MG63 (cell line): ENCODE measurements at regions not wholly inside any gene's neighbourhood (a gene's known extent, or its start where the extent isn't known, plus 50 kb on each side); places are given as distances from the start of the nearest gene placed in this dataset.

Experiments
- DNase-seq: peaks from one replicate; pipeline ENCODE4 v3.0.0-alpha.2; 2020
- H3K27me3 ChIP-seq: fragments of 250-450 bp; sonication (Bioruptor Pico); 2 replicates; pipeline ENCODE4 v1.5.1; 2020; ENCODE audit warnings: mild to moderate bottlenecking, moderate library complexity
- H3K36me3 ChIP-seq: fragments of 250-450 bp; sonication (Bioruptor Pico); 2 replicates; pipeline ENCODE4 v1.5.1; 2020; ENCODE audit warnings: mild to moderate bottlenecking, moderate library complexity
- H3K4me3 ChIP-seq: fragments of 250-450 bp; sonication (Bioruptor Pico); 2 replicates; pipeline ENCODE4 v1.5.1; 2020; ENCODE audit warnings: mild to moderate bottlenecking, moderate library complexity
- H3K9me3 ChIP-seq: fragments of 250-450 bp; sonication (Bioruptor Pico); 2 replicates; pipeline ENCODE4 v1.5.1; 2020; ENCODE audit warnings: mild to moderate bottlenecking, moderate library complexity

DNA sequence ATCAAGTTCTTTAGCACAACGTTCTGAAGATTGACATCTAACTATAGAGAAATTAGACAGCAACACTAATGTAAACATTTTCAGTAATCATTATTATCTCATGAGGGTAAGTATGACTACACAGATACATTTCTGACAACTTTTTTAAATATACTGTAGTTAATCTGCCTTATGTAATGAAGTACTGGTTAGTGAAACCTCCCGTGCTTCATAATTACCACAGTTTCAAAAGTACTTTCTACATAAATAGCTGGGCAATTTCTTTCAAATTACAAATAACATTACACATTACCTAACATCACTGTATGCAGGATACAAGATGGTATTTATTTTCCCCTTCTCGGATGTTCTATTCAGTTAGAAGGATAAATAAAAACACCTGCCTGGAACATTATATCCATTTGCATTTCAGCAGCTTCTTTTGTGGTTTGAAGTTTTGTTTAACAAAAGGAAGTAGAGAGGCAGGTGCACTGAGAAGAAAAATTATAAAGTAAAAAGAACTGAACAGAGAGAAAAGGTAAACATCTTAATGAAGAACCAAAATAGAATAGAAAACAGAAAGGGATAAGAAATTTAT, 1241.5 kb upstream of the GBE1 start:
- Histone ChIP-seq H3K36me3 (no peaks in the 10 kb centered on the region), H3K4me3 (no peak overlapping the region), H3K9me3 (no peaks in the 10 kb centered on the region), H3K27me3 (no peaks in the 10 kb centered on the region)
- DNase-seq, result no peak

DNA sequence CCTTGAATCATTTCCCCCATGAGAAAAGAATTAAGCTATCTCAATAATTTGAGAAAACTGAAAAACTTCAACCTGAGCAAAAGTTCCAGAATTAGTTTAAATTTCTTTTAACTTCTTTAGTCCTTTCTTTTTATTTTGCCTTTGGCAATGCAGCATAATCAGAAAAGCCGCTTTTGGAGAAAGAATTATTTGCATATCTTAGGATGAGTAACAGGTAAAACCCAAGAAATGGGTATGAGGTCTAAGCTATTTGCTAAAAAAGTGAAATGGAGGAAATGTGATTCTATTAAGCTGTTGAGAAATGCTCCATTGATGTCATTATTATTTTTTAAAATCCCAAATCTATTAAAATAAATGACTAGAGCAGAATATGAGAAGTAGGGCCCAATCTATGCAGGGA, 1238.3 kb upstream of the GBE1 start:
- no peak for DNase-seq
- Histone ChIP-seq H3K9me3 (no peaks in the 10 kb centered on the region), H3K36me3 (no peaks in the 10 kb centered on the region), H3K27me3 (no peaks in the 10 kb centered on the region), H3K4me3 (no peak overlapping the region)

DNA sequence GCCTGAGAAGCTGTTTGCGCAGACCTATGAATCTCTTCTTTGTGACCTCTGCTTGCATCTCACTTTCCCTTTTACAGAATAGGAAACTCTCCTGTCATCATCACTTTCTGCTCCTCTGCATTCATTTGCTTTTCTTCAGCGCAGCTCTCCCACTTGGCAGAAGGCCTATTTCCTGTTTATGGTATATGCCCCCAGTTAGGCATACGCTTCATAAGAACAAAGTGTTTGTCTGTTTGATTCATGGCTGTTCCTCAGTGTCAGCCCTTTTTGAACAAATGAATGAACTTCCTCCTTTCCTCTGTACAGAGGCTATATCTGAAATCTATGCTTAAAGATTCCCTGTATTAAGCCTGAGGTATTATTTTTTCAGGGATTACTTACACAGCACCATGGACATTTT, 1216.9 kb upstream of the GBE1 start:
- no peak overlapping the region for H3K4me3 ChIP-seq
- no peaks in the 10 kb centered on the region for H3K9me3 ChIP-seq
- no peaks in the 10 kb centered on the region for H3K36me3 ChIP-seq
- H3K27me3 ChIP-seq, result no peaks in the 10 kb centered on the region
- no peak for DNase-seq

DNA sequence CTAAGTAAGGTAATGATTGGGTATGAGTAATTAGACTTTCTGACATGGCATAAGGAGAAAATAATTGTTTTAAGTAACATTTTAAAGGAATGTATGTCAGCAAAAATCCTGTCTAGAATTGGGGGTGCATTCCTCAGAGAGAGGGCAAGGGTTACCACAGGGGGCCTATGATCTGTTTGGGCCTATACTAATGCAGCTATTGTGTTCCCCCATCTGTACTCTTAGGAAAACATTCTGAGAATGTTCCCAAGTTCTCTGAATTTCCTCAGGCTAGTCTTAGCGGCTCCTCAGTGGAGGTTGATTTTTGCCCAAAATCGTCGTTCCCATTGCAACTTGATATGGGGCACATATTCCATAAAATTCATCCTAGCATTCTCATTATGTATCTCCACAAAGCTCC, 1216.4 kb upstream of the GBE1 start:
- Histone ChIP-seq H3K27me3 (no peaks in the 10 kb centered on the region), H3K9me3 (no peaks in the 10 kb centered on the region), H3K36me3 (no peaks in the 10 kb centered on the region), H3K4me3 (no peak overlapping the region)
- no peak for DNase-seq

DNA sequence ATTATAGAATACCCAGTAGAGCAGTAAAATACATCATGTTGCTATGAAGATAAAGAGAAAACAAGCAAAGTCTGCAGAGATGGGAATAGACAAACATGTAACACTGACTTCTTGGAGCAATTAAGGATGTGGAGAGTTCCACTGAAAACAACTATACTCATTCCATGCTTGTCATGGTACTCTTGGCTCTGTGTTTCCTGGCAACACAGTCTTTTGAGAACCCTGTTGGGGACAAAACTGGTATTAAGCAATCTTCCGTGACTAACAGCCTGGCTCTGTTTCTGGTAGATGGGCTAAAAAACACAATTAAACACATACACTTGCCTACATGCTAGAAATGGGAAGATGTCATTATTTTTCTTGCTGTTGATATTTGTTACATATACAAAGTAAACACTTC, 1212.3 kb upstream of the GBE1 start:
- no peak for DNase-seq
- H3K4me3 ChIP-seq, result no peak overlapping the region
- H3K27me3 ChIP-seq, result no peaks in the 10 kb centered on the region
- H3K9me3 ChIP-seq, result no peaks in the 10 kb centered on the region
- H3K36me3 ChIP-seq, result no peaks in the 10 kb centered on the region

DNA sequence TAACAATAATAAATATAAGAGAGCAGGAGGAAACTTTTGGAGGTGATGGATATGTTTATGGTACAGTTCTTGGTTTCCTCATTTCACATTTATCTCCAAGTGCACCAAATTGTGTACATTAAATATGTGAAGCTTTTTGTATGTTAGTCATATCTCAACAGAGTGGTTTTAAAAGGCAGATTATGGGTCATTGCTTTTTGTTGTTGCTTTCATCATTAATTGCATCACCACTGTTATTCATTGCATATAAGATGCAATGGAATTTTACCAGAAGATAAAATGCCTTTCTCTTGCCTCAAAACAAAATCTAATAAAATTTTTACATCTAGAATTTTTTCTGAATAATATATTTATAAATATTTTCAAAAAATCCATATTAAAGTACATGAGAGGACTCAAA, 1198.9 kb upstream of the GBE1 start:
- Histone ChIP-seq H3K9me3 (no peaks in the 10 kb centered on the region), H3K4me3 (no peak overlapping the region), H3K27me3 (no peaks in the 10 kb centered on the region), H3K36me3 (no peaks in the 10 kb centered on the region)
- DNase-seq, result no peak

DNA sequence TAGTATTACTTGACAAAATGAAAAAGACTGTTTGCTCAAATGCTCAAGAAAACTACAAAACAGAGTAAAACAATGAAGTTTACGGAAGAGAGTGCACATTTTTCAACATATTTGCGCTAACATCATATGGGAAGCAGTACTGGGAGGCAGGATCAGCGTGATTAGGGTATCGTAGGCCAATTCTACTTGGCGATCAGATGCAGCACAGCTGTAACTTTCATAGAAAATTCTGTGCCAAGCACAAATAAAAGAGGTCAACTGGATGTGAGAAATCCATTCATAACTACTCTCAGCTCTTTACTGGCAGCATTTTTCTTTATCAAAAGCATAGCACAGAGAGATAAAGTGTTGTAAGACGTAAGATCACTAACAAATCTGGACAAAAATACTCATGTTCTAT, 1196.3 kb upstream of the GBE1 start:
- no peaks in the 10 kb centered on the region for H3K9me3 ChIP-seq
- H3K27me3 ChIP-seq, result no peaks in the 10 kb centered on the region
- DNase-seq, result no peak

DNA sequence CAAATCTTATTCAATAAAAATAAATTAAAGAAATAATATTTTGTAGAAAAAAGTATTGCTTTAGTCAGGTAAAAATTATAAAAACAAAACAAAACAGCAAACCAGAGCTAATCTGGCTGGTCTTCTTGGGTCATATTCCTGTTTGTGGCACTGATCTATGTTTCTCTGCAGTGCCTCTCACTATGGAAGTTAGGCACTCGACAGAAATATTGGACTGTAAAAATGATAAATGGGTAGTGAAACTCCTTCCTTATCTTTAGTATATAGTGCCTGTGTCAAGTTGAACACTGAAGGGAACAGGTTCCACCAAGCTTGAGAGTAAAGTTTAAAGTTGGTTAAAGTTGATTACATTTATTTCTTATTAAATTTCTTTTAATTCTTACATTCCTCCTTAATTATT, 1195.6 kb upstream of the GBE1 start:
- no peak overlapping the region for H3K4me3 ChIP-seq
- no peaks in the 10 kb centered on the region for H3K9me3 ChIP-seq
- no peaks in the 10 kb centered on the region for H3K27me3 ChIP-seq
- H3K36me3 ChIP-seq, result no peaks in the 10 kb centered on the region
- DNase-seq, result no peak

More for the DNA sequence above, 1196.3 kb upstream of the GBE1 start:
- no peaks in the 10 kb centered on the region for H3K36me3 ChIP-seq
- no peak overlapping the region for H3K4me3 ChIP-seq

DNA sequence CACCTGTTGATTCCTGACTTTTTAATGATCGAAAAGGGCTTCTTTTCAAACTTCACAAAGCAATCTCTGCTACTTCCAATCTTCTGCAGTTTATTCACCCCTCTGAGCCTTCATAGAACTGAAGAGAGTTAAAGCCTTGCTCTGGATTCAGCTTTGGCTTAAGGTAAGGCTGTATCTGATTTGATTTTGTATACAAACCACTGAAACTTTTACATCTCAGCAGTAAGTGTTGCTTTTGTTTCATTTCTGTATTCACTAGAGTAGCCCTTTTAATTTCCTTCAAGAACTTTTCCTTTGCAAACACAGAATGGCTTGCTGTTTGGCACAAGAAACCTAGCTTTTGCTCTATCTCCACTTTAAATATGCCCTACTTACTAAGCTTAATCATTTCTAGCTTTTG, 1193.0 kb upstream of the GBE1 start:
- no peak overlapping the region for H3K4me3 ChIP-seq
- no peaks in the 10 kb centered on the region for H3K36me3 ChIP-seq
- H3K27me3 ChIP-seq, result no peaks in the 10 kb centered on the region
- H3K9me3 ChIP-seq, result no peaks in the 10 kb centered on the region
- DNase-seq, result no peak

DNA sequence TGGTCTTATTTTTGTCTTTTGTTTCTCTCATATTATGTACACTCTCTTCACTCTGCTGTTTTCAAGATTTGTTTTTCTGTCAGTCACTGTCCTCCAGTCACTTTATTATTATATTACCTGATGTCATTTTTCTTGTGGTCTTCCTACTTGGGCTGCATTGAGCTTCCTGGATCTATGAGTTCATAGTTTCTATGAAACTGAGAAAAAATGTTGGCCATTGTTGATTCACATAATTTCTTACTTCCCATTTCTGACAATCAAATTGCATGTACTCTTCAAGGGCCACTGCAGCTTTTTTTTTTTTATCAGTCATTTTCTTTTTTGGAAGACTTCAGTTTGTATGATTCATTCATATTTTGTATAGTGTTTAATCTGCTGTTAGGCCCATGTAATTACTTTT, 1180.6 kb upstream of the GBE1 start:
- Histone ChIP-seq H3K36me3 (no peaks in the 10 kb centered on the region), H3K4me3 (no peak overlapping the region), H3K9me3 (0 out of 2 replicates have a peak, but pooled peaks cover 2% of the 10 kb centered on the region)

DNA sequence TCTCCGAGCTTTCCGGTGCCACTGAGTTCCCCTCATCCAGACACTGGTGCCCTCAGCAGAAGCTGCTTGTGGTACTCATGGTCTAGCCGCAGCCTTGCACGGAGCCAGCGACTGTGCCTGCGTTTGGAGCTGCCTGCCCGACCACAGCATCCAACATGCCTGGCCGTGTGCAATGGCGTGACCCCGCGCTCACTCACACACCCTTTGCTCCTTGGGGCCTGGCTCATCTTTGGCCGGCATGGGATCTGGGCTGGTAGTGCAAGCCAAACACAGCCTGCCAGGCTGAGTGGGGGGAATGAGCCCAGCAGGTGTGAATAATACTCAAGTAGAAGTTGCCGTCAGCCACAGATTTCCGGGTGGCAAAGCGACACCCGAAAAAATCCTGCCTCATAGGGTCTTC, 1178.7 kb upstream of the GBE1 start:
- no peak for DNase-seq
- Histone ChIP-seq H3K27me3 (no peaks in the 10 kb centered on the region), H3K9me3 (0 out of 2 replicates have a peak, but pooled peaks cover 2% of the 10 kb centered on the region), H3K4me3 (no peak overlapping the region), H3K36me3 (no peaks in the 10 kb centered on the region)

More for the DNA sequence above, 1180.6 kb upstream of the GBE1 start:
- no peaks in the 10 kb centered on the region for H3K27me3 ChIP-seq
- no peak for DNase-seq

DNA sequence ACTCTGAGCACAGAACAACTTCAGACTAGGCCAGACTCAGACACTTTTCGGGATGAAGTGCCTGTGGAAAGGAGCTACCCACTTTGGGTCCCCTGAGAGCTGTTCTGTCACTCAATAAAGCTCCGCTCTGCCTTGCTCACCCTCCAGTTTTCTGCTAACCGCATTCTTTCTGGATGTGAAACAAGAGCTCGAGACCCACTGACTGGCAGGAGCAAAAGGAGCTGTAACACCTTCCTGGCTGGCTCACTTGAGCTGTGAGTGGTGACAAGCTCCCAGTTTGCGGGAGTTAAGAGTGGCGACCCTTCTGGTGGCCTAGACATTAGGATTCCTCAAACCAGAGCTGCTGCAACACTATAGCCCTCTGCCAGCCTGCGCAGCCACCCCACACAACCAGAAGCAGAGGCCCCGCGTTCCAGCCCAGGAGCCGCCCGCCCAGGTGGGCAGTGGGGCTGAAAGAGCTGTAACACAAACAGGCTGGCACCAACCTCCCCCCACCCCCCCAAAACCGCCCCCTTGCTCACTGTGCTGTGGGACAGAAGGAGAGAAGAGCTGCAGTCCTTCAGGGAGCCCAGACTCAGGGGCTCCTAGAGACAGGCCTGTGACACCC, 1178.1 kb upstream of the GBE1 start:
- 0 out of 2 replicates have a peak, but pooled peaks cover under 1% of the 10 kb centered on the region for H3K9me3 ChIP-seq
- H3K4me3 ChIP-seq, result no peak overlapping the region
- no peak for DNase-seq
- H3K27me3 ChIP-seq, result no peaks in the 10 kb centered on the region
- no peaks in the 10 kb centered on the region for H3K36me3 ChIP-seq

DNA sequence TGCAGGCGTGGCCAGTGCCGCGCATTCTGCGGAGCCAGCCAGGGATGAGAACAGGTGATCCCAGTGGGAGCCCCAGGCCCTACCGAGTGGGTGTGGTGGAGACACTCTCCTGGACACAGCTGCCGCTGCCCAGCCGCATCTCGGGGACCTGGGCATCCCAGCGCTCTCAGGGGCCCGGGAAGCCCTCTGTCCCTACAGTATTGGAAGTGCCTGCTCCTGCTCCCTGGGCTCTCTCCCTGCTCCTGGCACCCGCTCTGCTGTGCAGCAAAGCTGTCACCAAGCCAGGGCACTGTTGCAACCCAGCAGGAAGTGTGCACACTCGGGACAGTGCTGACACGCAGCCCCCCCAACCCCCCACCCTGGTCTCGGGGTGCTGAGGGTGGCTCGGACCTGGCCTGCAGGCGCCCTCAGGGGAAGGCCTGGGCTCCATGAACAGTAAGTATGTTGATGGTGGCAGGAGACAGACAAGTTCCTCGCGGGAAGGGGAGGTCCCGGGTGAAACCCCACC, 1177.4 kb upstream of the GBE1 start:
- no peak for DNase-seq
- no peaks in the 10 kb centered on the region for H3K9me3 ChIP-seq
- H3K27me3 ChIP-seq, result no peaks in the 10 kb centered on the region
- no peaks in the 10 kb centered on the region for H3K36me3 ChIP-seq
- H3K4me3 ChIP-seq, result no peak overlapping the region

DNA sequence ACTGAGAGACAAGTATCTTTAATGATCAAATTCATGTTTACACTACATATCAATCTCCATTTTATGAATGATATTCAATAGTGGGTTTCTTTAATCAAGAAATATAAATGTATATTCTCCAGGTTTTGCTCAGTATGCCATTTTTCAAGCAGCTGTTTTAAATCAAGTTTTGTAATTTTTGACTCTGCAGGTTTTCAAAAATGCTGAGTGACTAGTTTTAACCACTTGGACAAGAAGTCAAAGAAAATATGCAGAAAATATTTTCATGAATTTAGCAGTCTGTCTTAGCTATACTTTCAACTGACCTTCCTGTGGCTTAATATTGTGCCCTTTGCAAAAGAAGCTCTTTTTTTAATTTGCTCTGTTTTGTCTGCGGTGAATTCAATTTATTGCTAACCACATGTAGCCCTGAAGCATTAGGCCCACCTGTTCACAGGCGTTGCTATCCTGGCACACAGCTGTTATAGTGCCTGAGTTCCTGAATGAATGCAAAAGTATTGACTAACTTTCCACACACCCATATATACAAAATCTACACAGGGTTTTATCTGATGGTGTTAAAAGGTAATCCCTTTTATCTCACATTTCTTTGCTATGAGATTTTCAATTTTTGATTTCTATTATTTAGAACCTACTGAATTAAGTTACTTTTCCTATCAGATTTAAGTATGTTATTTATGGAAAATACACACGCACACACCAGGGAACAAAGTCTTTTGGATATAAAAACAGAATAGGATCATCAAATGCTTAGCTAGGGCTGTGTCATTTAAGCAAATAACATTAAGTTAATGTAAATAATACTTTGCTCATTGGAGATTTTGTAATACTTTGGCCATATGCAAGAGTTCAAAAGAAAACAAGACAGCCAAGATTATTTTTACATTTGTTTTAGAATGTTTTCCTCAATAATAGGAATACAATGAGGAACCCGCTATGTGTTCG, 1166.1 kb upstream of the GBE1 start:
- Histone ChIP-seq H3K4me3 (no peak overlapping the region), H3K36me3 (no peaks in the 10 kb centered on the region), H3K9me3 (no peaks in the 10 kb centered on the region), H3K27me3 (no peaks in the 10 kb centered on the region)
- DNase-seq, result no peak

DNA sequence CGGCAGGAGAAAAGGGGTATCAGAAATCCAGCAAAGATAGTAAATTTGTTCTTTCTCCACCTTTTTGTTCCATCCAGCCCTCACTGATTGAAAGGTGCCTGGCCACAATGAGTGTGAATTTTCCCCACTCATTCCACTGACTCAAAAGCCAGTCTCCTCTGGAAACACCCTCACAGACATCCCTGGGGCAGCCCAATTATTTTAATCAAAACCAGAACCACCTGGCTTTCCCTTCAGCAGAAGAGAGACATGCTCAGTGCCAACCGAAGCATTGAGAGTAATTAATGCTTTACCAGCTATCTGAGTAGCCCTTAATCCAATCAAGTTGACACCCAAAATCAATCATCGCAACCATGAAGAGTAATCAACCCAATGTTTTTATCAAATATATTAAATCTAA, 1129.6 kb upstream of the GBE1 start:
- no peaks in the 10 kb centered on the region for H3K9me3 ChIP-seq
- H3K27me3 ChIP-seq, result no peaks in the 10 kb centered on the region
- DNase-seq, result no peak
- no peaks in the 10 kb centered on the region for H3K36me3 ChIP-seq
- H3K4me3 ChIP-seq, result no peak overlapping the region

DNA sequence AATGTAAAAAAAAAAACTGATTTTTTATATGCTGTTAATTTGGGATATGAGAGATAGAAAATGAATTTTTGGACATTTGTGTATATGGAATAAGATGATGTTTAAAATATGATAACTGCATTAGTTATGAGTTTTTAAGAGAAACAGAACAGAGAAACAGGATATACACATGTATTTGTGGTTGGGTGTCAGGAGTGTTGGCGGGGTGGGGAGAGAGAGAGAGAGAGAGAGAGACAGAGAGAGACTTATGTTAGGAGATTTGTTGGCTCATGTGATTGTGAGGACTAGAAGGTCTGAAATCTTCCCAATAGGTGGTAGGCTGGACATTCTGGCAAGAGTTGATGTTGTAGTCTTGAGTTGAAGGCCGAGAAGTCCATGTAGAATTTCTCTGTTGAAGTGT, 1121.6 kb upstream of the GBE1 start:
- Histone ChIP-seq H3K27me3 (no peaks in the 10 kb centered on the region), H3K36me3 (no peaks in the 10 kb centered on the region), H3K4me3 (no peak overlapping the region), H3K9me3 (no peaks in the 10 kb centered on the region)
- DNase-seq, result no peak

DNA sequence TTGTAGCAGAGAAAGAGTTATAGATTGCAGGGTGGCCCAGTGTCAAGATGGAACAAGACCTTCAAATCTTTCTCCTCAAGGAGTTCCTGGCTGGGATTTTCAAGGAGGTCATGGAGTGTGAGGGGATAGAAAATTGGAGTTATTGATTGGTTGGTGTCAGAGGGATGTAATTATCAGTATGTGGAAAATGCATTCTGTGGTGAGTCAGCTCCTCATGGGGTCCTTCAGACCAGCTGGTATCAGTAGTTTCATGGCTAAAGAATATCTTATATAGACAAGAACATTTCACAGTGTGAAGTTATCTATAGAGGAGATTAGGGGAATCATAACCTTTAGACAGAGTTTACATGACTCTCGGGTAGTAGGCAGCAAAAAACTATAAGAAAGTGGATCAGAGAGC, 1114.0 kb upstream of the GBE1 start:
- no peaks in the 10 kb centered on the region for H3K36me3 ChIP-seq
- no peak for DNase-seq
- no peak overlapping the region for H3K4me3 ChIP-seq
- no peaks in the 10 kb centered on the region for H3K27me3 ChIP-seq
- H3K9me3 ChIP-seq, result no peaks in the 10 kb centered on the region
